SKM-1 (cell line): ENCODE measurements at regions not wholly inside any gene's neighbourhood (a gene's known extent, or its start where the extent isn't known, plus 50 kb on each side); places are given as distances from the start of the nearest gene placed in this dataset.
"Not testable (repeated sequence)": the region's sequence is repeated elsewhere in the genome, so short reads cannot be mapped to it uniquely, and the experiment has no call there.

Experiments
- DNase-seq: peaks from one replicate; lab custom pipeline; 2025; ENCODE audit not compliant: unreplicated experiment; lab: John Stamatoyannopoulos, UW

GRCh38 chr14:76698631-76699030 is 62.6 kb upstream of the VASH1 start:
- no peak for DNase-seq

GRCh38 chr14:76699209-76699938 is 61.9 kb upstream of the VASH1 start:
- DNase-seq: no peak

GRCh38 chr14:76699939-76700590 is 61.2 kb upstream of the VASH1 start:
- no peak for DNase-seq

- no peak for DNase-seq
Observed at GRCh38 chr14:76701436-76701835, 59.8 kb upstream of the VASH1 start.

- DNase-seq: no peak
Observed at GRCh38 chr14:76701981-76702380, 59.3 kb upstream of the VASH1 start.

- DNase-seq: no peak
Observed at GRCh38 chr14:76705214-76705613, 56.1 kb upstream of the VASH1 start.

- DNase-seq: not testable (repeated sequence)
Observed at GRCh38 chr14:76706207-76706606, 55.1 kb upstream of the VASH1 start.

- DNase-seq: no peak
Observed at GRCh38 chr14:76706811-76707210, 54.5 kb upstream of the VASH1 start.

- no peak for DNase-seq
Observed at GRCh38 chr14:76708028-76708427, 53.2 kb upstream of the VASH1 start.

GRCh38 chr14:76708771-76709170 is 52.5 kb upstream of the VASH1 start:
- no peak for DNase-seq

- DNase-seq: peak; percentile 1
Observed at GRCh38 chr14:76710056-76711010, 50.9 kb upstream of the VASH1 start.
